ENCODE measurements at regions not wholly inside any gene's neighbourhood (a gene's known extent, or its start where the extent isn't known, plus 50 kb on each side); places are given as distances from the start of the nearest gene placed in this dataset.
"Not testable (repeated sequence)": the region's sequence is repeated elsewhere in the genome, so short reads cannot be mapped to it uniquely, and the experiment has no call there.

- H3K79me2 ChIP-seq (ENCODE audit: insufficient read depth), result no peaks in the 10 kb centered on the region
- in situ Hi-C loops (cut with MboI), result no loop called here
- TF ChIP-seq EZH2phosphoT487 (IDR thresholded peaks at IDR 0.05; ENCODE audit: insufficient read depth, low read depth), result no peak
- TF ChIP-seq EZH2 (IDR thresholded peaks at IDR 0.05; ENCODE audit: insufficient read depth, poor library complexity, severe bottlenecking), result no peak
- no peak for DNase-seq
- H3K4me3 ChIP-seq, result no peak overlapping the region
- H3K9ac ChIP-seq, result no peak overlapping the region
- no peaks in the 10 kb centered on the region for H3K36me3 ChIP-seq (ENCODE audit: low read depth)
- no peak overlapping the region for H2AFZ ChIP-seq
- H3F3A ChIP-seq (ENCODE audit: insufficient read depth), result no peaks in the 10 kb centered on the region
- H3K9me2 ChIP-seq (ENCODE audit: insufficient read depth), result no peaks in the 10 kb centered on the region
- no peak overlapping the region for H3K4me2 ChIP-seq (ENCODE audit: unreplicated experiment)
- no peaks in the 10 kb centered on the region for H3K9me3 ChIP-seq (ENCODE audit: low read depth)
- no peaks in the 10 kb centered on the region for H4K20me1 ChIP-seq (ENCODE audit: insufficient read depth)
- H3K4me1 ChIP-seq (ENCODE audit: insufficient read depth), result no peaks in the 10 kb centered on the region
- WGBS, 2 experiments (ENCODE audit: low coverage in 1 of 2, low lambda C conversion rate in 2 of 2, missing lambda C conversion rate in 2 of 2), result 21 to 22% methylated on average over 10 of the region's 10 CpGs
- no peaks in the 10 kb centered on the region for H3K27me3 ChIP-seq (replicated peaks; ENCODE audit: insufficient read depth)
- H3K27ac ChIP-seq, result no peak overlapping the region
These were observed 334.0 kb downstream of the ZNF33B start for GRCh38 chr10:42304341-42304740.

- H2AFZ ChIP-seq; H3K36me3 ChIP-seq (ENCODE audit: low read depth); in situ Hi-C loops (cut with MboI); DNase-seq; H3K9ac ChIP-seq; H3K4me1 ChIP-seq (ENCODE audit: insufficient read depth); H3K9me3 ChIP-seq (ENCODE audit: low read depth); H3K4me3 ChIP-seq; H4K20me1 ChIP-seq (ENCODE audit: insufficient read depth); H3F3A ChIP-seq (ENCODE audit: insufficient read depth); H3K4me2 ChIP-seq (ENCODE audit: unreplicated experiment); H3K27ac ChIP-seq; H3K9me2 ChIP-seq (ENCODE audit: insufficient read depth); H3K27me3 ChIP-seq (replicated peaks; ENCODE audit: insufficient read depth); H3K79me2 ChIP-seq (ENCODE audit: insufficient read depth): not testable (repeated sequence)
- WGBS, 2 experiments (ENCODE audit: low coverage in 1 of 2, low lambda C conversion rate in 2 of 2, missing lambda C conversion rate in 2 of 2), result 52 to 56% methylated on average over 21 of the region's 21 CpGs
These were observed 356.5 kb downstream of the ZNF33B start for GRCh38 chr10:42281896-42282295.

GRCh38 chr10:42269788-42270187 lies 368.6 kb downstream of the ZNF33B start:
- H3K9ac ChIP-seq; H3F3A ChIP-seq (ENCODE audit: insufficient read depth); in situ Hi-C loops (cut with MboI); H3K4me1 ChIP-seq (ENCODE audit: insufficient read depth); H3K36me3 ChIP-seq (ENCODE audit: low read depth); DNase-seq; H3K4me3 ChIP-seq; H3K27ac ChIP-seq; H3K4me2 ChIP-seq (ENCODE audit: unreplicated experiment); H4K20me1 ChIP-seq (ENCODE audit: insufficient read depth); H3K27me3 ChIP-seq (replicated peaks; ENCODE audit: insufficient read depth); H3K9me2 ChIP-seq (ENCODE audit: insufficient read depth); H3K79me2 ChIP-seq (ENCODE audit: insufficient read depth); H2AFZ ChIP-seq; H3K9me3 ChIP-seq (ENCODE audit: low read depth): not testable (repeated sequence)
- 20 to 21% methylated on average over 4 of the region's 4 CpGs for WGBS, 2 experiments (ENCODE audit: low coverage in 1 of 2, low lambda C conversion rate in 2 of 2, missing lambda C conversion rate in 2 of 2)

- H3K9ac ChIP-seq; H3K4me3 ChIP-seq; H3K27ac ChIP-seq; DNase-seq; H4K20me1 ChIP-seq (ENCODE audit: insufficient read depth); in situ Hi-C loops (cut with MboI); H3K9me2 ChIP-seq (ENCODE audit: insufficient read depth); H3K79me2 ChIP-seq (ENCODE audit: insufficient read depth); H3F3A ChIP-seq (ENCODE audit: insufficient read depth); H3K36me3 ChIP-seq (ENCODE audit: low read depth); H3K4me2 ChIP-seq (ENCODE audit: unreplicated experiment); H3K9me3 ChIP-seq (ENCODE audit: low read depth); H3K27me3 ChIP-seq (replicated peaks; ENCODE audit: insufficient read depth); H2AFZ ChIP-seq; H3K4me1 ChIP-seq (ENCODE audit: insufficient read depth): not testable (repeated sequence)
- WGBS, 2 experiments (ENCODE audit: low coverage in 1 of 2, low lambda C conversion rate in 2 of 2, missing lambda C conversion rate in 2 of 2), result 6 to 7% methylated on average over 4 to 6 of the region's 6 CpGs
These were observed 375.1 kb downstream of the ZNF33B start for GRCh38 chr10:42263259-42263658.

- H3K79me2 ChIP-seq (ENCODE audit: insufficient read depth); H3F3A ChIP-seq (ENCODE audit: insufficient read depth); H4K20me1 ChIP-seq (ENCODE audit: insufficient read depth); H3K27me3 ChIP-seq (replicated peaks; ENCODE audit: insufficient read depth); H3K4me3 ChIP-seq; H3K9me3 ChIP-seq (ENCODE audit: low read depth); H3K9ac ChIP-seq; H2AFZ ChIP-seq; H3K36me3 ChIP-seq (ENCODE audit: low read depth); H3K27ac ChIP-seq; DNase-seq; H3K9me2 ChIP-seq (ENCODE audit: insufficient read depth); in situ Hi-C loops (cut with MboI); H3K4me2 ChIP-seq (ENCODE audit: unreplicated experiment); H3K4me1 ChIP-seq (ENCODE audit: insufficient read depth): not testable (repeated sequence)
- WGBS, 2 experiments (ENCODE audit: low coverage in 1 of 2, low lambda C conversion rate in 2 of 2, missing lambda C conversion rate in 2 of 2), result 12 to 20% methylated on average over 5 to 53 of the region's 53 CpGs
These were observed 395.4 kb downstream of the ZNF33B start for GRCh38 chr10:42243002-42243401.

All from GM23248 (cell line).